Fibroblast of pulmonary artery (primary cell): ENCODE measurements at regions not wholly inside any gene's neighbourhood (a gene's known extent, or its start where the extent isn't known, plus 50 kb on each side); places are given as distances from the start of the nearest gene placed in this dataset.
A peak's percentile ranks its signal among the peaks of the same experiment; 100 is the strongest.
"Not testable (repeated sequence)": the region's sequence is repeated elsewhere in the genome, so short reads cannot be mapped to it uniquely, and the experiment has no call there.

Experiments
- DNase-seq: peaks from one replicate; pipeline ENCODE4 v3.0.0-alpha.2; 2010; ENCODE audit warnings: low read depth
- H3K4me3 ChIP-seq: replicated peaks from 2 replicates; pipeline ENCODE4 v1.5.1; 2011; ENCODE audit warnings: low read depth, mild to moderate bottlenecking, control low read depth, low read length, moderate library complexity
- TF ChIP-seq, protein P1 (sequence below): IDR thresholded peaks from 2 replicates; pipeline ENCODE4 v1.5.1; 2011; ENCODE audit warnings: mild to moderate bottlenecking, control low read depth, low read length, inconsistent platforms; ENCODE audit errors: missing control alignments

DNA sequence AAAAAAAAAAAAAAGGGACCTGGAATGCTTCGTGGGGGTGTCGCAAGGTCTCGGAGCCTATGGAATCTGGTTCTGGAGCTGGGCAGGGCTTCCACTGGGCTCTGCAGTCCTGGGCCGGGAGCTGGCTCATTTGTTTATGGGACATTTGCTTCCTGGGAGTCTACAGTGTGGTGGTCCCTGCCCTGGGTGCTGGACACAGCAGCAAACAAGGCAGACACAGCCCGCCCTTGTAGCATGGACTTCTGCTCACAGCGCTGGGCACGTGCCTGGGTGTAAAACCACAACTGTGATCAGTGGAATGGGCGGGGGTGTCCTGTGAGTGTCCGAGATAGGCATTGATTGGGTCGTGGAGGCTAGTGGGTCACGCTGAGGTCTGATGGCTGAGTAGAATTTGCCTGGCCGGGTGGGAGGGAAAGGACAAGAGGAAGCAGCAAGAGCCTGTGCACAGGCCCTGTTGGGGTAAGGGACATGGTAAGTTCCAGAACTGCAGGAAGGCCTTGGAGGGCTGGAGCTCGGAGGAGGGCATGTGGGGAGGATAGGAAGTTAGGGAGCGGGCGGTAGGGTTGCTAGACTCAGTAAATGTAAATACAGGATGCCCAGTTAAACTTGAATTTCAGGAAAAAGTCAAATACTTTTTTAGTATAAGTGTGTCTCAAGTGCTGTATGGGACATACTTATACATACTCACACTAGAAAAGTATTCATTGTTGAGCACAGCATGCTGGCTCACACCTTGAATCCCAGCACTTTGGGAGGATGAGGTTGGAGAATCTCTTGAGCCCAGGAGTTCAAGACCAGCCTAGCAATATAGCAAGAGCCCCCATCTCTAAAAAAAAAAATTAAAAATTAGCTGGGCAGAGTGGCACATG, 61.3 kb upstream of the PMEPA1 start:
- TF ChIP-seq, protein P1, sequence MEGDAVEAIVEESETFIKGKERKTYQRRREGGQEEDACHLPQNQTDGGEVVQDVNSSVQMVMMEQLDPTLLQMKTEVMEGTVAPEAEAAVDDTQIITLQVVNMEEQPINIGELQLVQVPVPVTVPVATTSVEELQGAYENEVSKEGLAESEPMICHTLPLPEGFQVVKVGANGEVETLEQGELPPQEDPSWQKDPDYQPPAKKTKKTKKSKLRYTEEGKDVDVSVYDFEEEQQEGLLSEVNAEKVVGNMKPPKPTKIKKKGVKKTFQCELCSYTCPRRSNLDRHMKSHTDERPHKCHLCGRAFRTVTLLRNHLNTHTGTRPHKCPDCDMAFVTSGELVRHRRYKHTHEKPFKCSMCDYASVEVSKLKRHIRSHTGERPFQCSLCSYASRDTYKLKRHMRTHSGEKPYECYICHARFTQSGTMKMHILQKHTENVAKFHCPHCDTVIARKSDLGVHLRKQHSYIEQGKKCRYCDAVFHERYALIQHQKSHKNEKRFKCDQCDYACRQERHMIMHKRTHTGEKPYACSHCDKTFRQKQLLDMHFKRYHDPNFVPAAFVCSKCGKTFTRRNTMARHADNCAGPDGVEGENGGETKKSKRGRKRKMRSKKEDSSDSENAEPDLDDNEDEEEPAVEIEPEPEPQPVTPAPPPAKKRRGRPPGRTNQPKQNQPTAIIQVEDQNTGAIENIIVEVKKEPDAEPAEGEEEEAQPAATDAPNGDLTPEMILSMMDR = no peak
- DNase-seq = no peak

GRCh38 chr20:57770401-57770800, 60.6 kb upstream of the PMEPA1 start:
- DNase-seq, H3K4me3 ChIP-seq: not testable (repeated sequence)

More for the DNA sequence above, 61.3 kb upstream of the PMEPA1 start:
- H3K4me3 ChIP-seq = no peak overlapping the region

DNA sequence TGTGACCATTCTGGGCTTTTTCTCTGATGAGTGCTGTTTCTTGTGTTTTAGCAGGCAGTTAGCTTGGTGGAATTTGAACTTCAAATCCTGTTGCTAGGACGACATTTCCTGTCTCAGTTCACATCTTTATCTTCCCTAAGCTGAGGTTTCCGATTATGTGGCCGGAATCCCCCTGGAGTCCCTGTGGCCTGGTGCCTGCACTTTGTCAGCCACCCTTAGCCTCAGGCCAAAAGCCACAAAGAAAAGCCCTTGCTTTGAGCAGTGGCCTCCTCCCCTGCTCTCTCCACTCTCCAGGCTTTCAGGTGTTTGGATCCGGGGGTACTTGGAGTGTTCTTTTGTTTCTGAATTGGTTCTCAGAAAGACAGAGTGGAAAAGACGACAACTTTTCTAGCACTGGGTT, 59.9 kb upstream of the PMEPA1 start:
- DNase-seq = peak; percentile 18
- TF ChIP-seq, protein P1 = no peak
- H3K4me3 ChIP-seq = no peak overlapping the region

DNA sequence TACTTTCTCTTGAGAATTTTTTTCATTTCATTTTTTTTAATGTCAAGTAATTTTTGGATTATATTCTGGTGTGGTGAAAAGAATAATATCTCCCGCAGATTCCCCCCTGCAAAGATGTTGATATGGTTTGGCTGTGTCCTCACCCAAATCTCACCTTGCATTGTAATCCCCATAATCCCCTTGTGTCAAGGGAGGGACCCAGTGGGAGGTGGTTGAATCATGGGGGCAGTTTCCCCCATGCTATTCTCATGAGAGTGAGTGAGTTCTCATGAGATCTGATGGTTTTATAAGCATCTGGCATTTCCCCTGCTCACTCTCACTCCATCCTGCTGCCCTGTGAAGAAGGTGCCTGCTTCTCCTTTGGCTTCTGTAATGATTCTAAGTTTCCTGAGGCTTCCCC, 58.7 kb upstream of the PMEPA1 start:
- DNase-seq = no peak
- TF ChIP-seq, protein P1 = no peak
- H3K4me3 ChIP-seq = no peak overlapping the region

DNA sequence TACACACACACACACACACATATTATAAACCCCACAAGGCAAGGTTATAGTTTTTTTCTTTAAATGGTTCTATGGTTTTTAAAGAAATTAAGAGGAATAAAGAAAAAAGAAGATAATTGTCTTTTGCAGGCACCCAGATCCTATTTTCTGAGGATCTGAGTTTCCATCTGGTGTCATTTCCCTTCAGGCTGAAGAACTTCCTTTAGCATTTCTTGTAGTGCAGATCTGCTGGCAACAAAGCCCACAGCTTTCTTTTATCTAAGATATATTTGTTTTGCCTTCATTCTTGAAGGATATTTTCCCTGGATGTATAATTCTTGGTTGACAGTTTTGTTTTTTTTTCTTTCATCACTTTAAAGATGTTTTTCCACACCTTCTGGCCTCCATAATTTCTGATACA, 57.6 kb upstream of the PMEPA1 start:
- H3K4me3 ChIP-seq = no peak overlapping the region
- DNase-seq = no peak
- TF ChIP-seq, protein P1 = no peak

GRCh38 chr20:57763235-57763595, 53.4 kb upstream of the PMEPA1 start:
- TF ChIP-seq, protein P1 = no peak
- H3K4me3 ChIP-seq = no peak overlapping the region
- no peak for DNase-seq

DNA sequence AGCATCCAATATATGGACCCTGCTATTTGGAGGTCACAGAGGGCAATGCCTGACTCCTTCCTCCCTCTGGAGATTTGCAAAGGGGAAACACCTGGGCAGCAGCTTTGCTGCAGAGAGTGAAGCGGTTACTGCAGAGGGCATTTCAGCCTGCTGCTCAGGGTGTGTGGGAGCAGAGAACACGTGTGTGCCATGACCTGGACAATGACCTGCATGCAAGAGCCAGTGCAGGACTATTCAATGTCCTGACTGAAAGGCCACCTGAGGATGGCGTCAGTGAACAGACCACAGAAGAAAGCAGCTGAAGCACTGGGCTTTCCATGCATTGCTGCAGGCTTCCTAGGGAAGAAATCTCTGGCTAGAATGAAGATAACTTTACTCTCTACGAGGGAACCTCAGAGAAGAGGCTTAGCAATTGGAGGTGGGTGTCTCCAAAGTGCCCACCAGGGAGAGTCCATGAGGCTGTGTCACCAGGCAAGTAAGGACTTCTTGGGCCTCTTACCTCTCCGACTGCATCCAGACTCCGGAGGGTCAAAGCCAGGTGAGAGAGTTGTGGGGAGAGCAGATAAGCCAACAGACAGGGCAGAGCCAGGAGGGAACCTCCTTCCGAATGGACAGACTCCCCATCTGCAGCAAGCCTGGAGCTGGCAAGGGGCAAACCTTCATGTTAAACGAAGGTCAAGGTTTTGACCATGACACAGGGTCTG, 52.9 kb upstream of the PMEPA1 start:
- no peak overlapping the region for H3K4me3 ChIP-seq
- TF ChIP-seq, protein P1 = no peak
- DNase-seq = no peak
